ENCODE measurements at regions not wholly inside any gene's neighbourhood (a gene's known extent, or its start where the extent isn't known, plus 50 kb on each side); places are given as distances from the start of the nearest gene placed in this dataset.

GRCh38 chr18:55034742-55035141, 75.5 kb upstream of the CCDC68 start:
- no peak for TF ChIP-seq TAF1 (IDR thresholded peaks at IDR 0.05; ENCODE audit: low read depth)
- TF ChIP-seq RAD21 (IDR thresholded peaks at IDR 0.05; ENCODE audit: low read depth) = no peak
- TF ChIP-seq CREB1 (IDR thresholded peaks at IDR 0.05; ENCODE audit: low read depth) = no peak
- no peak for TF ChIP-seq YY1 (IDR thresholded peaks at IDR 0.05; ENCODE audit: low read depth)
- TF ChIP-seq EP300 (IDR thresholded peaks at IDR 0.05; ENCODE audit: borderline replicate concordance) = no peak
